AG10803 (cell line): ENCODE measurements at regions not wholly inside any gene's neighbourhood (a gene's known extent, or its start where the extent isn't known, plus 50 kb on each side); places are given as distances from the start of the nearest gene placed in this dataset.

Experiments
- DNase-seq: peaks from one replicate; pipeline ENCODE4 v3.0.0; 2010; ENCODE audit warnings: low read depth
- H3K4me3 ChIP-seq: 2 replicates; pipeline ENCODE4 v1.5.1; 2011; ENCODE audit warnings: mild to moderate bottlenecking, low read length, control low read depth
- CTCF ChIP-seq: conservative IDR thresholded peaks from 2 replicates; pipeline ENCODE4 v1.5.1; 2011; ENCODE audit warnings: mild to moderate bottlenecking, low read length, control low read depth, inconsistent platforms

DNA sequence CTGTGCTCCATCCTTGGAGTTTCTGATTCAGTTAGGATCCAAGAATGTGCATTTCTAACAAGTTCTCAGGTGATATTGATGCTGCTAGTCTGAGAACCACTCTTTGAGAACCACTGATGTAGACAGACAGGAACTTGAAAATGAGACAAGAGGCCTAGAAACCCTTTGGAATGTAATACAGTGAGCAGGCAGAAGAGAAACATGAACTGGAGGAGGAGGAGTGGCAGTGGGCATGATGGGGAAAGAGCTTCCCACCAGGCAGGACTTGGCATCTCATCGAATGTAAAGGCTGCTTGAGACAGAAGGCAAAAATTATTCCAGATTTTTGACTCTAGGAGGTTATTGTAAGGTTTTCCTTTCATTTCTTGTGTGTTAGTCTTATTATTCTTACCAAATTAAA, 295.8 kb upstream of the SGCD start:
- TF ChIP-seq CTCF: no peak
- peak; percentile 41 for DNase-seq
- no peak overlapping the region for H3K4me3 ChIP-seq

DNA sequence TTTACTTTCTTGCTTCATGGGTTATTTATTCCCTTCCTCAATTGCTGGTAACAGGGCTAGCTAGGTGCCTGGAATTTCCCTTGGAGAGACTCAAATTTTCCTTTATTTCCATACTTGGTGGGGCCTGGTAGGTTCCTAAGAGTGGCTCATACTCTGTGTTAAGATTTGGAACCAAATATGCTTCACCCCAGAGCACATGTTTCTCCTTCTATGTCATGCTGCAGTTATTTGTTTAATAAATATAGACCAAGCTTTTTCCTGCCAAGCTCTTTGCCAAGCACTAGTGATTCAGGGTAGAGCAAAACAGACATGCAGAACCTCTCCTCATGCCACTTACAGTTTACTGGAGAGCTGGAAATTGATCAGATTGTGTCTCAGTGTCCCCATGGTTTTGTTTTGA, 290.3 kb upstream of the SGCD start:
- TF ChIP-seq CTCF: no peak
- H3K4me3 ChIP-seq: no peak overlapping the region
- peak; percentile 82 for DNase-seq

- H3K4me3 ChIP-seq: no peak overlapping the region
- no peak for DNase-seq
- TF ChIP-seq CTCF: no peak
Observed at GRCh38 chr5:156037151-156037909, 289.6 kb upstream of the SGCD start.

DNA sequence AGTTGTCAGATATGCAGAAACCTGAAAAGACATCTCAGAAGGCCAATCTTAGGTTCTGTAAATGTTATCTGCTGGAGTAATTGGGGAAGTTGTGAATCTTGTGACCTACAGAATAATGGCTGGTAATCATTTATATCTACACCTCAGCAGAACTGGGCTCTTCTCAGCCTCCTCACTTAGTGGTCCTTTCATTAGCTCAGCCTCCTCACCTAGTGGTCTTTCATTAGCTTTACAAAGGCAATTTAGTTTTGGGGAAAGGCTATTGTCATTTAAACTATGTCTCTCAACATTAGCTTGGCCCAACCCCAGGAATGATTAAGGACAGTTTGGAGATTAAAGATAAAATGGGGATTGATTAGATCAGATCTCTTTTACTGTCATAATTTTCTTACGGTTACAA, 284.2 kb upstream of the SGCD start:
- DNase-seq: no peak
- TF ChIP-seq CTCF: no peak

DNA sequence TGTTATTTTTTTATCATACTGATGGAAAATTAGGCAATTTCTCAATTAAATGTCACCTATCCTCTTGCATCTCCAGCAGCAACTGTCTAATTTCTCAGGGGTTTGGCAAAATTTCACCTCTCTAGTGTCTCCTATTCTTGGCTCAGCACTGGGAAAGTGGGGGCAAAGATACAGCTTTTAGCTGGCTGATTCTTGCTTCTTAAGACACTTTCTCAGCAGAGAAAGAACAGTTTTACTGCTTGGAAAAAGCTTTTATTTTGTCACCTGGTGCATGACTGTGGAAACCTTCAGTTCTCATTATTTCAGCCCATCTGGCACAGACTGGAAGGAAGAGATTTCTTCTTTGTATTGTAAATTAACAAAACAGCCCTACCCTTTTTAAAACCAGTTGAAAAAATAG, 283.6 kb upstream of the SGCD start:
- no peak for TF ChIP-seq CTCF
- no peak overlapping the region for H3K4me3 ChIP-seq

More for the DNA sequence above, 284.2 kb upstream of the SGCD start:
- no peak overlapping the region for H3K4me3 ChIP-seq

GRCh38 chr5:156051972-156052371, 275.0 kb upstream of the SGCD start:
- no peak for TF ChIP-seq CTCF
- DNase-seq: no peak
- no peak overlapping the region for H3K4me3 ChIP-seq

More for the DNA sequence above, 283.6 kb upstream of the SGCD start:
- no peak for DNase-seq

GRCh38 chr5:156052656-156053055, 274.3 kb upstream of the SGCD start:
- no peak for TF ChIP-seq CTCF
- H3K4me3 ChIP-seq: no peak overlapping the region
- DNase-seq: no peak
